IMR-90 (cell line): ENCODE measurements at regions not wholly inside any gene's neighbourhood (a gene's known extent, or its start where the extent isn't known, plus 50 kb on each side); places are given as distances from the start of the nearest gene placed in this dataset.

Experiments
- ATAC-seq: fragments of 200-7000 bp; cut with Tn5 transposase; 2 replicates; pipeline ENCODE4 v1.9.1; 2020; ENCODE audit warnings: low read depth, mild to moderate bottlenecking, moderate library complexity
- BruUV-seq: library from RNA; stranded (reverse); fragments of 400-500 nt; replicated peaks from 2 replicates; lab custom pipeline; 2021; lab: Mats Ljungman, UMichigan
- CTCF ChIA-PET: fragments of 300-600 bp; formaldehyde crosslinking; extraction: SDS; loops from one replicate; lab custom pipeline; 2021; ENCODE audit warnings: antibody characterized with exemption; lab: Yijun Ruan, JAX
- POLR2A ChIA-PET: fragments of 300-600 bp; sonication (Branson Sonifier 250); formaldehyde crosslinking; loops from one replicate; lab custom pipeline; 2022; ENCODE audit warnings: antibody characterized with exemption; ENCODE audit not compliant: unreplicated experiment; lab: Charles Lee
- DNase-seq: peaks from one replicate; pipeline ENCODE4 v3.0.0; 2013
- H2AFZ ChIP-seq: replicated peaks from 2 replicates; pipeline ENCODE3; 2013; ENCODE audit warnings: low read length, mild to moderate bottlenecking; ENCODE audit not compliant: poor library complexity
- H2AK5ac ChIP-seq: 2 replicates; pipeline ENCODE4 v1.6.1; 2013; ENCODE audit warnings: low read depth, low read length, inconsistent platforms
- H2AK9ac ChIP-seq: replicated peaks from 2 replicates; pipeline ENCODE3; 2013; ENCODE audit warnings: mild to moderate bottlenecking, low read depth, low read length, moderate library complexity; ENCODE audit not compliant: poor library complexity
- H2BK120ac ChIP-seq: 2 replicates; pipeline ENCODE4 v1.6.1; 2013; ENCODE audit warnings: low read depth, low read length, inconsistent platforms
- H2BK15ac ChIP-seq: 3 replicates; pipeline ENCODE4 v1.6.1; 2013; ENCODE audit warnings: low read depth, low read length, inconsistent platforms
- H2BK20ac ChIP-seq: 2 replicates; pipeline ENCODE4 v1.6.1; 2013; ENCODE audit warnings: low read depth, mild to moderate bottlenecking, inconsistent platforms, low read length, moderate library complexity
- H2BK5ac ChIP-seq: 2 replicates; pipeline ENCODE4 v1.6.1; 2013; ENCODE audit warnings: mild to moderate bottlenecking, low read depth, low read length, inconsistent platforms; ENCODE audit not compliant: poor library complexity, severe bottlenecking
- H3K14ac ChIP-seq: replicated peaks from 2 replicates; pipeline ENCODE4 v1.6.1; 2013; ENCODE audit warnings: low read depth, low read length, inconsistent platforms
- H3K18ac ChIP-seq: 2 replicates; pipeline ENCODE4 v1.6.1; 2013; ENCODE audit warnings: low read depth, low read length, control low read depth
- H3K23ac ChIP-seq: 2 replicates; pipeline ENCODE4 v1.6.1; 2013; ENCODE audit warnings: low read depth, low read length, inconsistent platforms
- H3K27ac ChIP-seq: 2 replicates; pipeline ENCODE4 v1.5.1; 2013; ENCODE audit warnings: mild to moderate bottlenecking, control low read depth, low read length; ENCODE audit not compliant: insufficient read depth
- H3K27me3 ChIP-seq: 2 replicates; pipeline ENCODE4 v1.6.1; 2013; ENCODE audit warnings: low read length; ENCODE audit not compliant: control insufficient read depth, insufficient read depth
- H3K36me3 ChIP-seq: 2 replicates; pipeline ENCODE4 v1.6.1; 2013; ENCODE audit warnings: low read length, mixed read lengths; ENCODE audit not compliant: control insufficient read depth, insufficient read depth
- H3K4ac ChIP-seq: 2 replicates; pipeline ENCODE4 v1.6.1; 2013; ENCODE audit warnings: low read depth, low read length, inconsistent platforms
- H3K4me1 ChIP-seq: 2 replicates; pipeline ENCODE4 v1.6.1; 2013; ENCODE audit warnings: low read length, mixed read lengths; ENCODE audit not compliant: control insufficient read depth, insufficient read depth
- H3K4me2 ChIP-seq: 2 replicates; pipeline ENCODE4 v1.6.1; 2013; ENCODE audit warnings: low read depth, mild to moderate bottlenecking, control low read depth, low read length, moderate library complexity
- H3K4me3 ChIP-seq: 2 replicates; pipeline ENCODE4 v1.5.1; 2013; ENCODE audit warnings: low read depth, mild to moderate bottlenecking, control low read depth, low read length, moderate library complexity; ENCODE audit not compliant: insufficient read depth
- H3K56ac ChIP-seq: 2 replicates; pipeline ENCODE4 v1.6.1; 2013; ENCODE audit warnings: low read length, inconsistent platforms; ENCODE audit not compliant: insufficient read depth; ENCODE audit errors: extremely low read depth
- H3K79me1 ChIP-seq, 2 experiments: 2 replicates each; pipeline ENCODE4 v1.6.1; 2013; ENCODE audit warnings: low read length in 2 of 2, inconsistent platforms in 1 of 2, low read depth in 1 of 2
- H3K9ac ChIP-seq: 2 replicates; pipeline ENCODE4 v1.6.1; 2013; ENCODE audit warnings: low read depth, low read length, control low read depth
- H3K9me1 ChIP-seq: 2 replicates; pipeline ENCODE4 v1.6.1; 2013; ENCODE audit warnings: low read length, inconsistent platforms; ENCODE audit not compliant: insufficient read depth
- H3K9me3 ChIP-seq: 2 replicates; pipeline ENCODE4 v1.6.1; 2013; ENCODE audit warnings: low read length; ENCODE audit not compliant: control insufficient read depth, insufficient read depth
- H4K20me1 ChIP-seq: 2 replicates; pipeline ENCODE4 v1.6.1; 2013; ENCODE audit warnings: low read length, inconsistent platforms; ENCODE audit not compliant: insufficient read depth
- H4K5ac ChIP-seq: 2 replicates; pipeline ENCODE4 v1.6.1; 2013; ENCODE audit warnings: mild to moderate bottlenecking, low read depth, low read length, control low read depth
- H4K8ac ChIP-seq, 2 experiments: 2 replicates each; pipeline ENCODE4 v1.6.1; 2013; ENCODE audit warnings: low read depth in 2 of 2, low read length in 2 of 2, control low read depth in 1 of 2, inconsistent platforms in 1 of 2
- H4K91ac ChIP-seq: 2 replicates; pipeline ENCODE4 v1.6.1; 2013; ENCODE audit warnings: low read depth, low read length, inconsistent platforms; ENCODE audit not compliant: insufficient read depth
- CEBPB ChIP-seq: IDR thresholded peaks from 2 replicates; pipeline ENCODE4 v1.6.1; 2012; ENCODE audit warnings: low read depth, low read length, improper control_type of control experiment
- NFE2L2 ChIP-seq: fragments of 150-350 bp; IDR thresholded peaks from 2 replicates; pipeline ENCODE4 v1.6.1; 2016; ENCODE audit warnings: low read depth, mild to moderate bottlenecking, low read length
- RCOR1 ChIP-seq: IDR thresholded peaks from 2 replicates; pipeline ENCODE4 v1.6.1; 2012; ENCODE audit warnings: mild to moderate bottlenecking, low read length, improper control_type of control experiment; ENCODE audit not compliant: insufficient replicate concordance
- WGBS, 2 experiments: methylation state at CpG; one replicate each; pipeline versions ENCODE4 v1.1.5 to v1.1.7; 2013; ENCODE audit warnings: missing lambda C conversion rate in 2 of 2; ENCODE audit not compliant: insufficient read length in 1 of 2; ENCODE audit errors: extremely low coverage in 2 of 2; 5-methylcytosine and 5-hydroxymethylcytosine counted together
- dilution Hi-C: fragments of 300-500 bp; cut with HindIII; formaldehyde crosslinking; loops from one replicate; pipeline ENCODE4 v1.14.3; 2018; ENCODE audit warnings: low sequenced_read_pairs; ENCODE audit not compliant: unreplicated experiment
- in situ Hi-C: fragments of 300-500 bp; cut with MboI; formaldehyde crosslinking; loops from 3 replicates; pipeline ENCODE4 v1.14.3; 2019; ENCODE audit warnings: low sequenced_read_pairs, inconsistent platforms, mixed read lengths
- intact Hi-C: fragments of 100-400 bp; cut with micrococcal nuclease; formaldehyde crosslinking; loops from 2 replicates; pipeline ENCODE4 v1.10.0; 2022

GRCh38 chr18:67232406-67232805 lies 284.1 kb downstream of the DSEL start:
- no peak for ATAC-seq

More at GRCh38 chr18:67232406-67232805, 284.1 kb downstream of the DSEL start:
- DNase-seq, result peak; percentile 62
- H4K20me1 ChIP-seq, result no peaks in the 10 kb centered on the region
- TF ChIP-seq CEBPB (0 out of 2 replicates have a peak, but pooled peaks have one; percentile 4), RCOR1 (no peak), NFE2L2 (no peak)
- no peak overlapping the region for H3K14ac ChIP-seq
- H2AK5ac ChIP-seq, result no peak overlapping the region
- H2AK9ac ChIP-seq, result no peak overlapping the region
- H2AFZ ChIP-seq, result no peak overlapping the region
- H2BK5ac ChIP-seq, result no peak overlapping the region
- H4K8ac ChIP-seq, result no peak overlapping the region
- CTCF ChIA-PET, result no interaction called here
- H3K27me3 ChIP-seq, result no peaks in the 10 kb centered on the region
- no peak overlapping the region for H2BK20ac ChIP-seq
- H3K4me2 ChIP-seq, result no peak overlapping the region
- H3K9me3 ChIP-seq, result no peaks in the 10 kb centered on the region
- POLR2A ChIA-PET, result no interaction called here
- BruUV-seq, result no TSS peak
- no peak overlapping the region for H3K18ac ChIP-seq
- intact Hi-C loops, result loop anchor here (5.0 kb wide), 1 partner anchor 270 kb away; no protein-coding TSS in a partner anchor
- no peaks in the 10 kb centered on the region for H3K9me1 ChIP-seq
- no peaks in the 10 kb centered on the region for H3K4me1 ChIP-seq
- H3K4ac ChIP-seq, result no peak overlapping the region
- H2BK120ac ChIP-seq, result no peak overlapping the region
- in situ Hi-C loops, result no loop called here
- dilution Hi-C loops, result no loop called here
- no peak overlapping the region for H3K9ac ChIP-seq
- H3K4me3 ChIP-seq, result no peak overlapping the region
- no peak overlapping the region for H3K23ac ChIP-seq
- H4K91ac ChIP-seq, result no peak overlapping the region
- no CpG with 5 or more reads among the region's 4 CpGs for WGBS, 2 experiments
- no peak overlapping the region for H3K27ac ChIP-seq
- H4K5ac ChIP-seq, result no peak overlapping the region
- no peak overlapping the region for H2BK15ac ChIP-seq
- no peaks in the 10 kb centered on the region for H3K79me1 ChIP-seq
- H3K36me3 ChIP-seq, result no peaks in the 10 kb centered on the region
- no peak overlapping the region for H3K56ac ChIP-seq
